ENCODE measurements at regions not wholly inside any gene's neighbourhood (a gene's known extent, or its start where the extent isn't known, plus 50 kb on each side); places are given as distances from the start of the nearest gene placed in this dataset.
"Not testable (repeated sequence)": the region's sequence is repeated elsewhere in the genome, so short reads cannot be mapped to it uniquely, and the experiment has no call there.

- intact Hi-C loops (cut with DNase I) = no loop called here
- DNase-seq (ENCODE audit: missing footprints) = no peak
- no peak for ATAC-seq
These were observed 367.3 kb upstream of the CASK start for GRCh38 chrX:42290608-42291007.

GRCh38 chrX:42289492-42290385 lies 366.4 kb upstream of the CASK start:
- no peak for ATAC-seq
- intact Hi-C loops (cut with DNase I) = no loop called here
- DNase-seq (ENCODE audit: missing footprints) = no peak

- ATAC-seq; intact Hi-C loops (cut with DNase I); DNase-seq (ENCODE audit: missing footprints): not testable (repeated sequence)
These were observed 362.3 kb upstream of the CASK start for GRCh38 chrX:42285681-42286080.

GRCh38 chrX:42276982-42277690 lies 353.8 kb upstream of the CASK start:
- no peak for ATAC-seq
- DNase-seq (ENCODE audit: missing footprints) = no peak

GRCh38 chrX:42274151-42274550 lies 350.8 kb upstream of the CASK start:
- intact Hi-C loops (cut with DNase I) = no loop called here
- DNase-seq (ENCODE audit: missing footprints) (no peak), ATAC-seq (no peak)

More at GRCh38 chrX:42276982-42277690, 353.8 kb upstream of the CASK start:
- intact Hi-C loops (cut with DNase I) = no loop called here

- intact Hi-C loops (cut with DNase I) = no loop called here
- DNase-seq (ENCODE audit: missing footprints) = no peak
- ATAC-seq = no peak
These were observed 350.0 kb upstream of the CASK start for GRCh38 chrX:42273387-42273786.

- ATAC-seq = no peak
- intact Hi-C loops (cut with DNase I) = no loop called here
These were observed 345.8 kb upstream of the CASK start for GRCh38 chrX:42269186-42269585.

GRCh38 chrX:42260854-42261253 lies 337.5 kb upstream of the CASK start:
- DNase-seq (ENCODE audit: missing footprints) = no peak
- intact Hi-C loops (cut with DNase I) = no loop called here
- ATAC-seq = no peak

More at GRCh38 chrX:42269186-42269585, 345.8 kb upstream of the CASK start:
- DNase-seq (ENCODE audit: missing footprints) = no peak

- DNase-seq (ENCODE audit: missing footprints) (no peak), ATAC-seq (no peak)
- intact Hi-C loops (cut with DNase I) = no loop called here
These were observed 324.9 kb upstream of the CASK start for GRCh38 chrX:42248226-42248625.

GRCh38 chrX:42247241-42247640 lies 323.9 kb upstream of the CASK start:
- no peak for ATAC-seq
- intact Hi-C loops (cut with DNase I) = no loop called here
- no peak for DNase-seq (ENCODE audit: missing footprints)

- DNase-seq (ENCODE audit: missing footprints) (no peak), ATAC-seq (no peak)
- intact Hi-C loops (cut with DNase I) = no loop called here
These were observed 323.5 kb upstream of the CASK start for GRCh38 chrX:42246814-42247213.

- ATAC-seq (no peak), DNase-seq (ENCODE audit: missing footprints) (no peak)
- intact Hi-C loops (cut with DNase I) = no loop called here
These were observed 318.6 kb upstream of the CASK start for GRCh38 chrX:42242004-42242403.

- intact Hi-C loops (cut with DNase I) = no loop called here
- ATAC-seq (no peak), DNase-seq (ENCODE audit: missing footprints) (no peak)
These were observed 318.1 kb upstream of the CASK start for GRCh38 chrX:42241421-42241820.

- intact Hi-C loops (cut with DNase I) = no loop called here
- no peak for ATAC-seq
- DNase-seq (ENCODE audit: missing footprints) = no peak
These were observed 314.6 kb upstream of the CASK start for GRCh38 chrX:42237956-42238355.

GRCh38 chrX:42229533-42229932 lies 306.2 kb upstream of the CASK start:
- intact Hi-C loops (cut with DNase I) = no loop called here
- DNase-seq (ENCODE audit: missing footprints) = no peak
- no peak for ATAC-seq

GRCh38 chrX:42220666-42221065 lies 297.3 kb upstream of the CASK start:
- DNase-seq (ENCODE audit: missing footprints) = no peak
- intact Hi-C loops (cut with DNase I) = no loop called here
- ATAC-seq = no peak

GRCh38 chrX:42220083-42220482 lies 296.7 kb upstream of the CASK start:
- no peak for ATAC-seq
- intact Hi-C loops (cut with DNase I) = no loop called here
- no peak for DNase-seq (ENCODE audit: missing footprints)

- intact Hi-C loops (cut with DNase I) = no loop called here
- no peak for ATAC-seq
- no peak for DNase-seq (ENCODE audit: missing footprints)
These were observed 295.9 kb upstream of the CASK start for GRCh38 chrX:42219231-42219630.

- DNase-seq (ENCODE audit: missing footprints) = no peak
- intact Hi-C loops (cut with DNase I) = no loop called here
- no peak for ATAC-seq
These were observed 272.2 kb upstream of the CASK start for GRCh38 chrX:42195506-42195905.

GRCh38 chrX:42189576-42189975 lies 266.2 kb upstream of the CASK start:
- ATAC-seq (no peak), DNase-seq (ENCODE audit: missing footprints) (no peak)
- intact Hi-C loops (cut with DNase I) = no loop called here

Measured in Right ventricle myocardium inferior (tissue), 1 donor.